Transverse colon (tissue), 3 donors: ENCODE measurements at regions not wholly inside any gene's neighbourhood (a gene's known extent, or its start where the extent isn't known, plus 50 kb on each side); places are given as distances from the start of the nearest gene placed in this dataset.

Experiments
- CTCF ChIP-seq, 5 experiments: fragments of 200-600 bp in 3 of 5; fragments of 450-650 bp in 2 of 5; sonication (generic) in 3 of 5; IDR thresholded peaks; 1 replicate in 2 of 5; 2 replicates in 3 of 5; pipeline ENCODE4 v1.5.1; 2016 to 2017; ENCODE audit warnings: antibody characterized with exemption in 5 of 5, inconsistent platforms in 3 of 5, mild to moderate bottlenecking in 2 of 5, moderate library complexity in 1 of 5
- EP300 ChIP-seq: sonication (generic); formaldehyde crosslinking; IDR thresholded peaks from one replicate; pipeline ENCODE4 v1.6.1; 2017; ENCODE audit warnings: antibody characterized with exemption, low read depth
- POLR2A ChIP-seq: fragments of 450-650 bp; IDR thresholded peaks from one replicate; pipeline ENCODE4 v1.6.1; 2016; ENCODE audit warnings: antibody characterized with exemption, mild to moderate bottlenecking, moderate library complexity

- TF ChIP-seq EP300, result no peak
- TF ChIP-seq CTCF (IDR thresholded peaks at IDR 0.05), result no peak
- TF ChIP-seq POLR2A, result no peak
Observed at GRCh38 chr11:29816359-29816758, 200.5 kb downstream of the KCNA4 start.
